HCT116 (cell line): ENCODE measurements at regions not wholly inside any gene's neighbourhood (a gene's known extent, or its start where the extent isn't known, plus 50 kb on each side); places are given as distances from the start of the nearest gene placed in this dataset.

Source experiments
- ATAC-seq: fragments of 200-7000 bp; cut with Tn5 transposase; 2 replicates; pipeline ENCODE4 v1.9.1; 2020; ENCODE audit warnings: mild to moderate bottlenecking, moderate library complexity
- BruUV-seq: library from RNA; stranded (reverse); fragments of 400-500 nt; replicated peaks from 2 replicates; lab custom pipeline; 2021; lab: Mats Ljungman, UMichigan
- CTCF ChIA-PET: fragments of 300-600 bp; sonication (Branson Sonifier 250); formaldehyde crosslinking; loops from one replicate; lab custom pipeline; 2021; ENCODE audit warnings: antibody characterized with exemption; lab: Charles Lee
- POLR2A ChIA-PET: fragments of 300-600, 350-600 bp; sonication (Branson Sonifier 250); formaldehyde crosslinking; loops from one replicate; lab custom pipeline; 2021; ENCODE audit warnings: antibody characterized with exemption; lab: Charles Lee
- RAD21 ChIA-PET, 2 experiments: fragments of 300-600 bp; sonication (Branson Sonifier 250); formaldehyde crosslinking; loops; one replicate each; lab custom pipeline; 2023; ENCODE audit warnings: low total read pairs in 2 of 2; ENCODE audit not compliant: uncharacterized antibody in 2 of 2, unreplicated experiment in 2 of 2, low non-redundant PET in 1 of 2; lab: Charles Lee
- DNase-seq: peaks from one replicate; pipeline ENCODE4 v3.0.0-alpha.2; 2010; ENCODE audit warnings: low read depth, low spot score
- H2AFZ ChIP-seq: fragments of 200-600 bp; shearing (Covaris generic), sonication (generic); 2 replicates; pipeline ENCODE4 v1.6.1; 2017; ENCODE audit warnings: low read depth, mixed run types, mixed read lengths, antibody characterized with exemption, low read length; ENCODE audit not compliant: poor library complexity, severe bottlenecking
- H3K27ac ChIP-seq: 2 replicates; pipeline ENCODE4 v1.5.1; 2012; ENCODE audit warnings: low read depth, low read length
- H3K27me3 ChIP-seq: fragments of 200-600 bp; sonication (generic); 2 replicates; pipeline ENCODE4 v1.6.1; 2016; ENCODE audit warnings: mixed run types, low read length, mixed read lengths; ENCODE audit not compliant: insufficient read depth
- H3K36me3 ChIP-seq, 2 experiments: fragments of 200-500 bp in 1 of 2; fragments of 200-600 bp in 1 of 2; sonication (Bioruptor generic) in 1 of 2; sonication (generic) in 1 of 2; 2 replicates each; pipeline versions ENCODE4 v1.5.1 to v1.6.1; 2014 to 2016; ENCODE audit warnings: low read length in 2 of 2, inconsistent platforms in 1 of 2, mixed read lengths in 1 of 2, mixed run types in 1 of 2; ENCODE audit not compliant: insufficient read depth in 2 of 2, control insufficient read depth in 1 of 2
- H3K4me1 ChIP-seq, 2 experiments: fragments of 200-600 bp in 1 of 2; sonication (generic) in 1 of 2; 2 replicates each; pipeline versions ENCODE4 v1.5.1 to v1.6.1; 2012 to 2017; ENCODE audit warnings: low read length in 2 of 2, inconsistent platforms in 1 of 2, mild to moderate bottlenecking in 1 of 2, mixed read lengths in 1 of 2, mixed run types in 1 of 2, moderate library complexity in 1 of 2; ENCODE audit not compliant: insufficient read depth in 2 of 2, control insufficient read depth in 1 of 2
- H3K4me2 ChIP-seq: fragments of 200-600 bp; sonication (generic); 2 replicates; pipeline ENCODE4 v1.6.1; 2017; ENCODE audit warnings: mixed run types, low read length, mixed read lengths
- H3K4me3 ChIP-seq, 2 experiments: fragments of 200-600 bp in 1 of 2; sonication (generic) in 1 of 2; replicated peaks in 1 of 2; 2 replicates each; pipeline ENCODE4 v1.5.1; 2011 to 2016; ENCODE audit warnings: low read length in 2 of 2, control low read depth in 1 of 2, low read depth in 1 of 2, mild to moderate bottlenecking in 1 of 2, mixed read lengths in 1 of 2, mixed run types in 1 of 2
- H3K79me2 ChIP-seq: fragments of 200-600 bp; sonication (generic); 2 replicates; pipeline ENCODE4 v1.6.1; 2017; ENCODE audit warnings: mild to moderate bottlenecking, mixed run types, low read length, moderate library complexity, mixed read lengths; ENCODE audit not compliant: insufficient read depth
- H3K9ac ChIP-seq: fragments of 200-600 bp; sonication (generic); 2 replicates; pipeline ENCODE4 v1.6.1; 2016; ENCODE audit warnings: low read length, mixed read lengths
- H3K9me2 ChIP-seq: fragments of 200-600 bp; sonication (generic), shearing (Covaris generic); 2 replicates; pipeline ENCODE4 v1.6.1; 2017; ENCODE audit warnings: mixed run types, mild to moderate bottlenecking, moderate library complexity; ENCODE audit not compliant: insufficient read depth
- H3K9me3 ChIP-seq, 2 experiments: fragments of 200-500 bp in 1 of 2; fragments of 200-600 bp in 1 of 2; sonication (Bioruptor generic) in 1 of 2; sonication (generic) in 1 of 2; 2 replicates each; pipeline ENCODE4 v1.6.1; 2014 to 2017; ENCODE audit warnings: low read length in 2 of 2, mixed read lengths in 2 of 2, inconsistent platforms in 1 of 2, low read depth in 1 of 2, mild to moderate bottlenecking in 1 of 2, mixed run types in 1 of 2, moderate library complexity in 1 of 2; ENCODE audit not compliant: control insufficient read depth in 1 of 2, insufficient read depth in 1 of 2
- H4K20me1 ChIP-seq: fragments of 200-600 bp; sonication (generic), shearing (Covaris generic); 2 replicates; pipeline ENCODE4 v1.6.1; 2017; ENCODE audit warnings: mixed run types, mild to moderate bottlenecking, moderate library complexity; ENCODE audit not compliant: insufficient read depth
- CEBPB ChIP-seq: IDR thresholded peaks from 2 replicates; pipeline ENCODE4 v1.6.1; 2012; ENCODE audit warnings: low read depth
- EZH2 ChIP-seq: fragments of 200-600 bp; sonication (generic); IDR thresholded peaks from 2 replicates; pipeline ENCODE4 v1.6.1; 2017; ENCODE audit warnings: antibody characterized with exemption, mixed run types
- EZH2phosphoT487 ChIP-seq: fragments of 200-600 bp; IDR thresholded peaks from 2 replicates; pipeline ENCODE4 v1.6.1; 2018; ENCODE audit warnings: antibody characterized with exemption, borderline replicate concordance
- JUND ChIP-seq: IDR thresholded peaks from 2 replicates; pipeline ENCODE4 v1.6.1; 2012
- SRF ChIP-seq: IDR thresholded peaks from 2 replicates; pipeline ENCODE4 v1.6.1; 2012; ENCODE audit warnings: low read depth
- TCF7L2 ChIP-seq: IDR thresholded peaks from 2 replicates; pipeline ENCODE4 v1.7.0; 2011; ENCODE audit warnings: borderline replicate concordance, inconsistent platforms; ENCODE audit not compliant: insufficient read depth, insufficient read length; ENCODE audit errors: extremely low read depth
- YY1 ChIP-seq: IDR thresholded peaks from 2 replicates; pipeline ENCODE4 v1.6.1; 2011; ENCODE audit warnings: low read length, low read depth, moderate library complexity, mild to moderate bottlenecking; ENCODE audit not compliant: insufficient replicate concordance; ENCODE audit errors: extremely low read depth
- ZFX ChIP-seq: fragments of 450-650 bp; IDR thresholded peaks from 2 replicates; pipeline ENCODE4 v1.6.1; 2017
- ZNF274 ChIP-seq: fragments of 200-500 bp; sonication (Bioruptor generic); IDR thresholded peaks from 2 replicates; pipeline ENCODE4 v1.6.1; 2014; ENCODE audit warnings: mild to moderate bottlenecking, low read depth, low read length, inconsistent platforms
- intact Hi-C: fragments of 100-400 bp; cut with micrococcal nuclease; formaldehyde crosslinking; loops from 2 replicates; pipeline ENCODE4 v1.10.0; 2022
- TF ChIP-seq, protein P1 (sequence below): IDR thresholded peaks from 2 replicates; pipeline ENCODE4 v1.6.1; 2012; ENCODE audit warnings: low read depth
- TF ChIP-seq, protein P2 (sequence below): IDR thresholded peaks from 2 replicates; pipeline ENCODE4 v1.6.1; 2012

DNA sequence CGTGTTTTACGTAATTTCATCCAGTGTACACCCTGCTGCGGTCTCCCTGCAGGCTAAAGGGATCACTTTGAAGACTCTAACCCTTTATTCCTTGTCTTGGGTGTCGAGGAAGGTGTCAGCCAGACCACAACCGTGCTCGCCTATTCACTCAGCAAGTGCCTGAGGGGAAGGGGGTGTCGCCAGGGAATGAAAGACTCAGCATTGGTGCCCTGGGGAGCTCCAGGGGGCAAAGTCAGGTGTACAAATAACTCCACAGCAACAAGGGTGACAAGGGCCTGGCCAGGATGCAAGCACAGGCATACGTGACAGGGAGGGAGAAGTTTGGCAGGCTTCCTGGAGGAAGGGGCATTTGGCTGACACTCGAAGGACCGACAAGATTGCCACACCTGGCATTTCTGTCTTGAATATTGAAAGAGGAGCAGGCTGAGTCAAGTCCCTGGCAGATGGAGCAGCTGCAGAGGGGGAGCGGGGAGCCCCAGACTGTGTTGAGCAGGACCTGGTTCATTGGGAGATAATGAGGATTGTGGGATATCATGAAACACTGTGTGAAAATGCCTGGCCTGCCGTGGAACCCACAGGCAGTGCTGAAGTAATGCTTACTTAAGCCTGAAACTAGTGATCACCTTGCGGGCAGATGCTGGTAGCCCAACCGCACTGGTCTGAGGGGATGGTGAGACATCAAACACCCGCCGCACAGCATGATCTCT, 93.9 kb downstream of the RHOB start:
- no peaks in the 10 kb centered on the region for H3K36me3 ChIP-seq
- no peaks in the 10 kb centered on the region for H3K9me2 ChIP-seq
- BruUV-seq = no TSS peak
- no peaks in the 10 kb centered on the region for H4K20me1 ChIP-seq
- no peak for TF ChIP-seq SRF
- no peak for TF ChIP-seq JUND
- TF ChIP-seq ZFX = no peak
- TF ChIP-seq, protein P1, sequence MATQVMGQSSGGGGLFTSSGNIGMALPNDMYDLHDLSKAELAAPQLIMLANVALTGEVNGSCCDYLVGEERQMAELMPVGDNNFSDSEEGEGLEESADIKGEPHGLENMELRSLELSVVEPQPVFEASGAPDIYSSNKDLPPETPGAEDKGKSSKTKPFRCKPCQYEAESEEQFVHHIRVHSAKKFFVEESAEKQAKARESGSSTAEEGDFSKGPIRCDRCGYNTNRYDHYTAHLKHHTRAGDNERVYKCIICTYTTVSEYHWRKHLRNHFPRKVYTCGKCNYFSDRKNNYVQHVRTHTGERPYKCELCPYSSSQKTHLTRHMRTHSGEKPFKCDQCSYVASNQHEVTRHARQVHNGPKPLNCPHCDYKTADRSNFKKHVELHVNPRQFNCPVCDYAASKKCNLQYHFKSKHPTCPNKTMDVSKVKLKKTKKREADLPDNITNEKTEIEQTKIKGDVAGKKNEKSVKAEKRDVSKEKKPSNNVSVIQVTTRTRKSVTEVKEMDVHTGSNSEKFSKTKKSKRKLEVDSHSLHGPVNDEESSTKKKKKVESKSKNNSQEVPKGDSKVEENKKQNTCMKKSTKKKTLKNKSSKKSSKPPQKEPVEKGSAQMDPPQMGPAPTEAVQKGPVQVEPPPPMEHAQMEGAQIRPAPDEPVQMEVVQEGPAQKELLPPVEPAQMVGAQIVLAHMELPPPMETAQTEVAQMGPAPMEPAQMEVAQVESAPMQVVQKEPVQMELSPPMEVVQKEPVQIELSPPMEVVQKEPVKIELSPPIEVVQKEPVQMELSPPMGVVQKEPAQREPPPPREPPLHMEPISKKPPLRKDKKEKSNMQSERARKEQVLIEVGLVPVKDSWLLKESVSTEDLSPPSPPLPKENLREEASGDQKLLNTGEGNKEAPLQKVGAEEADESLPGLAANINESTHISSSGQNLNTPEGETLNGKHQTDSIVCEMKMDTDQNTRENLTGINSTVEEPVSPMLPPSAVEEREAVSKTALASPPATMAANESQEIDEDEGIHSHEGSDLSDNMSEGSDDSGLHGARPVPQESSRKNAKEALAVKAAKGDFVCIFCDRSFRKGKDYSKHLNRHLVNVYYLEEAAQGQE = no peak
- no peak for TF ChIP-seq ZNF274
- TF ChIP-seq YY1 = no peak
- TF ChIP-seq EZH2phosphoT487 = no peak
- TF ChIP-seq EZH2 = no peak
- TF ChIP-seq TCF7L2 = no peak
- no peak for TF ChIP-seq CEBPB
- TF ChIP-seq, protein P2, sequence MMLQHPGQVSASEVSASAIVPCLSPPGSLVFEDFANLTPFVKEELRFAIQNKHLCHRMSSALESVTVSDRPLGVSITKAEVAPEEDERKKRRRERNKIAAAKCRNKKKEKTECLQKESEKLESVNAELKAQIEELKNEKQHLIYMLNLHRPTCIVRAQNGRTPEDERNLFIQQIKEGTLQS = no peak
- no peak overlapping the region for H2AFZ ChIP-seq
- ATAC-seq (no peak), DNase-seq (no peak)
- H3K9me3 ChIP-seq = peaks cover 0 to under 1% of the 10 kb centered on the region in 2 experiments; a peak in 1 of 4 replicates
- H3K79me2 ChIP-seq = no peaks in the 10 kb centered on the region
- ChIA-PET RAD21 (no interaction called here), POLR2A (no interaction called here), CTCF (no interaction called here)
- no peak overlapping the region for H3K4me3 ChIP-seq
- intact Hi-C loops = no loop called here
- no peak overlapping the region for H3K27ac ChIP-seq
- H3K4me1 ChIP-seq = peaks cover 0 to 25% of the 10 kb centered on the region in 2 experiments; a peak in 2 of 4 replicates
- H3K4me2 ChIP-seq = no peak overlapping the region
- H3K9ac ChIP-seq = no peak overlapping the region
- no peaks in the 10 kb centered on the region for H3K27me3 ChIP-seq
